ENCODE measurements at regions not wholly inside any gene's neighbourhood (a gene's known extent, or its start where the extent isn't known, plus 50 kb on each side); places are given as distances from the start of the nearest gene placed in this dataset.

- TF ChIP-seq POLR2A (IDR thresholded peaks at IDR 0.05), result no peak
- TF ChIP-seq CTCF (IDR thresholded peaks at IDR 0.05 in 4 of 5, conservative IDR thresholded peaks at IDR 0.05 in 1 of 5), result no peak
- Histone ChIP-seq H3K36me3 (no peaks in the 10 kb centered on the region), H3K27me3 (no peaks in the 10 kb centered on the region), H3K4me1 (no peaks in the 10 kb centered on the region), H3K27ac (no peak overlapping the region), H3K9me3 (no peaks in the 10 kb centered on the region), H3K4me3 (no peak overlapping the region)
- DNase-seq (no peak), ATAC-seq (no peak)
- in situ Hi-C loops (cut with MboI; ENCODE audit: low sequenced_read_pairs in 4 of 4), result no loop called here
- intact Hi-C loops (cut with DNase I; ENCODE audit: low total_unique reads), result no loop called here
Measured at GRCh38 chr5:3518576-3518975, 77.1 kb upstream of the IRX1 start.

GRCh38 chr5:3518051-3518450, 77.6 kb upstream of the IRX1 start:
- intact Hi-C loops (cut with DNase I; ENCODE audit: low total_unique reads), result no loop called here
- Histone ChIP-seq H3K9me3 (no peaks in the 10 kb centered on the region), H3K27me3 (no peaks in the 10 kb centered on the region), H3K4me3 (no peak overlapping the region), H3K4me1 (no peaks in the 10 kb centered on the region), H3K36me3 (no peaks in the 10 kb centered on the region), H3K27ac (no peak overlapping the region)
- in situ Hi-C loops (cut with MboI; ENCODE audit: low sequenced_read_pairs in 4 of 4), result no loop called here
- ATAC-seq (no peak), DNase-seq (no peak)
- no peak for TF ChIP-seq CTCF (IDR thresholded peaks at IDR 0.05 in 4 of 5, conservative IDR thresholded peaks at IDR 0.05 in 1 of 5)
- no peak for TF ChIP-seq POLR2A (IDR thresholded peaks at IDR 0.05)

- intact Hi-C loops (cut with DNase I; ENCODE audit: low total_unique reads), result no loop called here
- Histone ChIP-seq H3K4me3 (no peak overlapping the region), H3K4me1 (no peaks in the 10 kb centered on the region), H3K36me3 (no peaks in the 10 kb centered on the region), H3K27ac (no peak overlapping the region), H3K27me3 (no peaks in the 10 kb centered on the region), H3K9me3 (no peaks in the 10 kb centered on the region)
- ATAC-seq (no peak), DNase-seq (no peak)
- TF ChIP-seq CTCF (IDR thresholded peaks at IDR 0.05 in 4 of 5, conservative IDR thresholded peaks at IDR 0.05 in 1 of 5) (no peak), POLR2A (IDR thresholded peaks at IDR 0.05) (no peak)
- in situ Hi-C loops (cut with MboI; ENCODE audit: low sequenced_read_pairs in 4 of 4), result no loop called here
Measured at GRCh38 chr5:3517348-3517747, 78.3 kb upstream of the IRX1 start.

- intact Hi-C loops (cut with DNase I; ENCODE audit: low total_unique reads) (no loop called here), in situ Hi-C loops (cut with MboI; ENCODE audit: low sequenced_read_pairs in 4 of 4) (no loop called here)
- Histone ChIP-seq H3K9me3 (no peaks in the 10 kb centered on the region), H3K27ac (no peak overlapping the region), H3K4me3 (no peak overlapping the region), H3K4me1 (no peaks in the 10 kb centered on the region), H3K36me3 (no peaks in the 10 kb centered on the region), H3K27me3 (no peaks in the 10 kb centered on the region)
- no peak for ATAC-seq
- DNase-seq, result no peak
- TF ChIP-seq CTCF (IDR thresholded peaks at IDR 0.05 in 4 of 5, conservative IDR thresholded peaks at IDR 0.05 in 1 of 5), result no peak
- no peak for TF ChIP-seq POLR2A (IDR thresholded peaks at IDR 0.05)
Measured at GRCh38 chr5:3512361-3513095, 83.1 kb upstream of the IRX1 start.

- Histone ChIP-seq H3K27me3 (no peaks in the 10 kb centered on the region), H3K9me3 (no peaks in the 10 kb centered on the region), H3K27ac (no peak overlapping the region), H3K4me1 (no peaks in the 10 kb centered on the region), H3K4me3 (no peak overlapping the region), H3K36me3 (no peaks in the 10 kb centered on the region)
- TF ChIP-seq POLR2A (IDR thresholded peaks at IDR 0.05), result no peak
- TF ChIP-seq CTCF (IDR thresholded peaks at IDR 0.05 in 4 of 5, conservative IDR thresholded peaks at IDR 0.05 in 1 of 5), result no peak
- DNase-seq, result no peak
- no peak for ATAC-seq
- in situ Hi-C loops (cut with MboI; ENCODE audit: low sequenced_read_pairs in 4 of 4) (no loop called here), intact Hi-C loops (cut with DNase I; ENCODE audit: low total_unique reads) (no loop called here)
Measured at GRCh38 chr5:3511934-3512333, 83.7 kb upstream of the IRX1 start.
